ENCODE measurements at regions not wholly inside any gene's neighbourhood (a gene's known extent, or its start where the extent isn't known, plus 50 kb on each side); places are given as distances from the start of the nearest gene placed in this dataset.

DNA sequence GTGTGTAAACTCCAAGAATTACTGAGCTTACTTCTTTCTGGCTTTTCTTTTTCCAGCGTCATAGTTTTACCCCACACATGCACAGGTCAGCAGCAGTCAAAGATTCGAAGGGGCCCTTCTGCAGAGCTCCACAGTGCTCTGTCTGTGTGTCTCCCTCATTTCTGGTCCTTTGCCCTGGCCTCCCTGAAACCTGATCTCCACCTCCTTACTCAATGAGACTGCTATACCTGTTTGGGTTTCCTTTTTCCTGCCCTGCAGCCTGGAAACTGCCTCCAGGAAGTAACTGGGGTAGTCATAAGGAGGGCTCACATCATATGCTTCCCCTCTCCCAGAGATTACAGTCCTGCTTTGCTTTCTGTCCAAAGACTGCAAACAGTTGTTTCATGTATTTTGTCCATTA is 82.8 kb upstream of the TNIK start:
- ChIA-PET POLR2A (interaction anchor here (0.7 kb wide), 1 partner anchor 12 kb away, joined by 3 read pairs; no protein-coding TSS in a partner anchor), CTCF (interaction anchor here (0.6 to 1.3 kb wide), 2 partner anchors 24 to 90 kb away, joined by 3 to 4 read pairs; no protein-coding TSS in a partner anchor)
- ATAC-seq, result peak; percentile 83
- no peak overlapping the region for H3K4me3 Mint-ChIP-seq
- no peaks in the 10 kb centered on the region for H3K36me3 Mint-ChIP-seq
- H3K4me1 Mint-ChIP-seq, result peaks cover 4% of the 10 kb centered on the region
- no peak for TF ChIP-seq ZNF219 (CRISPR knock-in tag; IDR thresholded peaks at IDR 0.05; ENCODE audit: borderline replicate concordance)
- TF ChIP-seq SOX15 (CRISPR knock-in tag; IDR thresholded peaks at IDR 0.05), result no peak
- no peak for TF ChIP-seq NFYB (CRISPR knock-in tag; conservative IDR thresholded peaks at IDR 0.05; ENCODE audit: low read depth)
- no peak for TF ChIP-seq ESRRA (CRISPR knock-in tag; IDR thresholded peaks at IDR 0.05; ENCODE audit: borderline replicate concordance)
- TF ChIP-seq IRF2 (CRISPR knock-in tag; IDR thresholded peaks at IDR 0.05; ENCODE audit: borderline replicate concordance, low read depth), result no peak
- TF ChIP-seq ETV6 (CRISPR knock-in tag; IDR thresholded peaks at IDR 0.05), result peak; percentile 86
- TF ChIP-seq ZBTB21 (CRISPR knock-in tag; IDR thresholded peaks at IDR 0.05; ENCODE audit: borderline replicate concordance), result no peak
- no peak for TF ChIP-seq FOXJ3 (CRISPR knock-in tag; IDR thresholded peaks at IDR 0.05; ENCODE audit: borderline replicate concordance)
- H3K27ac Mint-ChIP-seq, result no peak overlapping the region
- no peaks in the 10 kb centered on the region for H3K27me3 Mint-ChIP-seq (ENCODE audit: low read depth)
- no peak for DNase-seq (ENCODE audit: low spot score)
- no peaks in the 10 kb centered on the region for H3K9me3 Mint-ChIP-seq

DNA sequence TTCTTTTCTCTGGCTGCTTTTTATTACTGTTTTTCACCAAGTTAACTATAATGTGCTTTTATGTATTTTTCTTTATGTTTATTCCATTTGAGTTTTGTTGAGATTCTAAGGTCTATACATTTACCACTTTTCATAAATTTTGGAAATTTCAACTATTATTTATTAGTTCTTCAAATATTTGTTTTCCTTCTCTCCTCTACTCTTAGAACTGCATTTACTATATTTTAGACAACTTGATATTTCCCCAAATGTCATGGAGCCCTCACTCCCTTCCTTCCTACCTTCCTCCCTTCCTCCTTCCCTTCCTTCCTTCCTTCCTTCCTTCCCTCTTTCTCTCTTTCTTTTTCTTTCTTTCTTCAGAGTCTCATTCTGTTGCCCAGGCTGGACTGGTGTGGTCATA is 81.4 kb upstream of the TNIK start:
- Mint-ChIP-seq H3K4me1 (peaks cover 4% of the 10 kb centered on the region), H3K27ac (no peak overlapping the region), H3K4me3 (no peak overlapping the region), H3K9me3 (no peaks in the 10 kb centered on the region), H3K36me3 (no peaks in the 10 kb centered on the region), H3K27me3 (ENCODE audit: low read depth) (no peaks in the 10 kb centered on the region)
- no peak for DNase-seq (ENCODE audit: low spot score)
- no peak for ATAC-seq
- ChIA-PET POLR2A (no interaction called here), CTCF (no interaction called here)
- TF ChIP-seq, protein P1, sequence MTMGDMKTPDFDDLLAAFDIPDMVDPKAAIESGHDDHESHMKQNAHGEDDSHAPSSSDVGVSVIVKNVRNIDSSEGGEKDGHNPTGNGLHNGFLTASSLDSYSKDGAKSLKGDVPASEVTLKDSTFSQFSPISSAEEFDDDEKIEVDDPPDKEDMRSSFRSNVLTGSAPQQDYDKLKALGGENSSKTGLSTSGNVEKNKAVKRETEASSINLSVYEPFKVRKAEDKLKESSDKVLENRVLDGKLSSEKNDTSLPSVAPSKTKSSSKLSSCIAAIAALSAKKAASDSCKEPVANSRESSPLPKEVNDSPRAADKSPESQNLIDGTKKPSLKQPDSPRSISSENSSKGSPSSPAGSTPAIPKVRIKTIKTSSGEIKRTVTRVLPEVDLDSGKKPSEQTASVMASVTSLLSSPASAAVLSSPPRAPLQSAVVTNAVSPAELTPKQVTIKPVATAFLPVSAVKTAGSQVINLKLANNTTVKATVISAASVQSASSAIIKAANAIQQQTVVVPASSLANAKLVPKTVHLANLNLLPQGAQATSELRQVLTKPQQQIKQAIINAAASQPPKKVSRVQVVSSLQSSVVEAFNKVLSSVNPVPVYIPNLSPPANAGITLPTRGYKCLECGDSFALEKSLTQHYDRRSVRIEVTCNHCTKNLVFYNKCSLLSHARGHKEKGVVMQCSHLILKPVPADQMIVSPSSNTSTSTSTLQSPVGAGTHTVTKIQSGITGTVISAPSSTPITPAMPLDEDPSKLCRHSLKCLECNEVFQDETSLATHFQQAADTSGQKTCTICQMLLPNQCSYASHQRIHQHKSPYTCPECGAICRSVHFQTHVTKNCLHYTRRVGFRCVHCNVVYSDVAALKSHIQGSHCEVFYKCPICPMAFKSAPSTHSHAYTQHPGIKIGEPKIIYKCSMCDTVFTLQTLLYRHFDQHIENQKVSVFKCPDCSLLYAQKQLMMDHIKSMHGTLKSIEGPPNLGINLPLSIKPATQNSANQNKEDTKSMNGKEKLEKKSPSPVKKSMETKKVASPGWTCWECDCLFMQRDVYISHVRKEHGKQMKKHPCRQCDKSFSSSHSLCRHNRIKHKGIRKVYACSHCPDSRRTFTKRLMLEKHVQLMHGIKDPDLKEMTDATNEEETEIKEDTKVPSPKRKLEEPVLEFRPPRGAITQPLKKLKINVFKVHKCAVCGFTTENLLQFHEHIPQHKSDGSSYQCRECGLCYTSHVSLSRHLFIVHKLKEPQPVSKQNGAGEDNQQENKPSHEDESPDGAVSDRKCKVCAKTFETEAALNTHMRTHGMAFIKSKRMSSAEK (CRISPR knock-in tag; IDR thresholded peaks at IDR 0.05; ENCODE audit: borderline replicate concordance), result no peak
- TF ChIP-seq, protein P2, sequence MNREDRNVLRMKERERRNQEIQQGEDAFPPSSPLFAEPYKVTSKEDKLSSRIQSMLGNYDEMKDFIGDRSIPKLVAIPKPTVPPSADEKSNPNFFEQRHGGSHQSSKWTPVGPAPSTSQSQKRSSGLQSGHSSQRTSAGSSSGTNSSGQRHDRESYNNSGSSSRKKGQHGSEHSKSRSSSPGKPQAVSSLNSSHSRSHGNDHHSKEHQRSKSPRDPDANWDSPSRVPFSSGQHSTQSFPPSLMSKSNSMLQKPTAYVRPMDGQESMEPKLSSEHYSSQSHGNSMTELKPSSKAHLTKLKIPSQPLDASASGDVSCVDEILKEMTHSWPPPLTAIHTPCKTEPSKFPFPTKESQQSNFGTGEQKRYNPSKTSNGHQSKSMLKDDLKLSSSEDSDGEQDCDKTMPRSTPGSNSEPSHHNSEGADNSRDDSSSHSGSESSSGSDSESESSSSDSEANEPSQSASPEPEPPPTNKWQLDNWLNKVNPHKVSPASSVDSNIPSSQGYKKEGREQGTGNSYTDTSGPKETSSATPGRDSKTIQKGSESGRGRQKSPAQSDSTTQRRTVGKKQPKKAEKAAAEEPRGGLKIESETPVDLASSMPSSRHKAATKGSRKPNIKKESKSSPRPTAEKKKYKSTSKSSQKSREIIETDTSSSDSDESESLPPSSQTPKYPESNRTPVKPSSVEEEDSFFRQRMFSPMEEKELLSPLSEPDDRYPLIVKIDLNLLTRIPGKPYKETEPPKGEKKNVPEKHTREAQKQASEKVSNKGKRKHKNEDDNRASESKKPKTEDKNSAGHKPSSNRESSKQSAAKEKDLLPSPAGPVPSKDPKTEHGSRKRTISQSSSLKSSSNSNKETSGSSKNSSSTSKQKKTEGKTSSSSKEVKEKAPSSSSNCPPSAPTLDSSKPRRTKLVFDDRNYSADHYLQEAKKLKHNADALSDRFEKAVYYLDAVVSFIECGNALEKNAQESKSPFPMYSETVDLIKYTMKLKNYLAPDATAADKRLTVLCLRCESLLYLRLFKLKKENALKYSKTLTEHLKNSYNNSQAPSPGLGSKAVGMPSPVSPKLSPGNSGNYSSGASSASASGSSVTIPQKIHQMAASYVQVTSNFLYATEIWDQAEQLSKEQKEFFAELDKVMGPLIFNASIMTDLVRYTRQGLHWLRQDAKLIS (CRISPR knock-in tag; IDR thresholded peaks at IDR 0.05; ENCODE audit: borderline replicate concordance), result no peak
- TF ChIP-seq, protein P3, sequence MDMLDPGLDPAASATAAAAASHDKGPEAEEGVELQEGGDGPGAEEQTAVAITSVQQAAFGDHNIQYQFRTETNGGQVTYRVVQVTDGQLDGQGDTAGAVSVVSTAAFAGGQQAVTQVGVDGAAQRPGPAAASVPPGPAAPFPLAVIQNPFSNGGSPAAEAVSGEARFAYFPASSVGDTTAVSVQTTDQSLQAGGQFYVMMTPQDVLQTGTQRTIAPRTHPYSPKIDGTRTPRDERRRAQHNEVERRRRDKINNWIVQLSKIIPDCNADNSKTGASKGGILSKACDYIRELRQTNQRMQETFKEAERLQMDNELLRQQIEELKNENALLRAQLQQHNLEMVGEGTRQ (CRISPR knock-in tag; IDR thresholded peaks at IDR 0.05), result no peak
- no peak for TF ChIP-seq TEAD1 (CRISPR knock-in tag; IDR thresholded peaks at IDR 0.05)

DNA sequence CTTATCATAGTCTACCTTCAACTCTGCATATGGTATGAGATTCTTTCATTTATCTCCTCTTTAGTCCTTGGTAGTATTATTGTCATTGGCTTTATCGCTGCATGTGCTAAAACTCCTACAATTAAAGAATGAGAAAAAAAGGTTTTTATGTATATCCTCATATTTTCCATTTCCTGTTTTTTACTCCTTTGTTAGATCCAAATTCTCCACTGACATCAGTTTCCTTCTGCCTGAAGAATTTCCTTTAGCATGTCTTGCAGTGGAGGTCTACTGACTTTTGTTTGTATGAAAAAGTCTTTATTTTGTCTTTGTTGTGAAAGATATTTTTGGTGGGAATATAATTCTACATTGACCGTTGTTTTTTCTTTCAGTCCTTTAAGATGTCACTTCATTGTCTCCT is 81.0 kb upstream of the TNIK start:
- Mint-ChIP-seq H3K27ac (no peak overlapping the region), H3K27me3 (ENCODE audit: low read depth) (no peaks in the 10 kb centered on the region), H3K4me3 (no peak overlapping the region), H3K9me3 (peaks cover 2% of the 10 kb centered on the region; the same call in 1 of the 2 replicates), H3K36me3 (no peaks in the 10 kb centered on the region), H3K4me1 (peaks cover 4% of the 10 kb centered on the region)
- CTCF ChIA-PET, result interaction anchor here (1.0 kb wide), 1 partner anchor 427 kb away, joined by 4 read pairs; no protein-coding TSS in a partner anchor
- ATAC-seq (no peak), DNase-seq (ENCODE audit: low spot score) (no peak)
- POLR2A ChIA-PET, result no interaction called here
- TF ChIP-seq SP1 (CRISPR knock-in tag; conservative IDR thresholded peaks at IDR 0.05) (no peak), ZNF138 (CRISPR knock-in tag; conservative IDR thresholded peaks at IDR 0.05) (no peak), GABPB1 (CRISPR knock-in tag; IDR thresholded peaks at IDR 0.05) (no peak), FOXJ3 (CRISPR knock-in tag; IDR thresholded peaks at IDR 0.05; ENCODE audit: borderline replicate concordance) (no peak), ZNF671 (CRISPR knock-in tag; IDR thresholded peaks at IDR 0.05) (no peak), TP53 (CRISPR knock-in tag; IDR thresholded peaks at IDR 0.05) (no peak), CREM (CRISPR knock-in tag; IDR thresholded peaks at IDR 0.05) (no peak)
- TF ChIP-seq, protein P4, sequence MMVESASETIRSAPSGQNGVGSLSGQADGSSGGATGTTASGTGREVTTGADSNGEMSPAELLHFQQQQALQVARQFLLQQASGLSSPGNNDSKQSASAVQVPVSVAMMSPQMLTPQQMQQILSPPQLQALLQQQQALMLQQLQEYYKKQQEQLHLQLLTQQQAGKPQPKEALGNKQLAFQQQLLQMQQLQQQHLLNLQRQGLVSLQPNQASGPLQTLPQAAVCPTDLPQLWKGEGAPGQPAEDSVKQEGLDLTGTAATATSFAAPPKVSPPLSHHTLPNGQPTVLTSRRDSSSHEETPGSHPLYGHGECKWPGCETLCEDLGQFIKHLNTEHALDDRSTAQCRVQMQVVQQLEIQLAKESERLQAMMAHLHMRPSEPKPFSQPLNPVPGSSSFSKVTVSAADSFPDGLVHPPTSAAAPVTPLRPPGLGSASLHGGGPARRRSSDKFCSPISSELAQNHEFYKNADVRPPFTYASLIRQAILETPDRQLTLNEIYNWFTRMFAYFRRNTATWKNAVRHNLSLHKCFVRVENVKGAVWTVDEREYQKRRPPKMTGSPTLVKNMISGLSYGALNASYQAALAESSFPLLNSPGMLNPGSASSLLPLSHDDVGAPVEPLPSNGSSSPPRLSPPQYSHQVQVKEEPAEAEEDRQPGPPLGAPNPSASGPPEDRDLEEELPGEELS (CRISPR knock-in tag; IDR thresholded peaks at IDR 0.05), result no peak
- TF ChIP-seq, protein P5, sequence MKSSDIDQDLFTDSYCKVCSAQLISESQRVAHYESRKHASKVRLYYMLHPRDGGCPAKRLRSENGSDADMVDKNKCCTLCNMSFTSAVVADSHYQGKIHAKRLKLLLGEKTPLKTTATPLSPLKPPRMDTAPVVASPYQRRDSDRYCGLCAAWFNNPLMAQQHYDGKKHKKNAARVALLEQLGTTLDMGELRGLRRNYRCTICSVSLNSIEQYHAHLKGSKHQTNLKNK (CRISPR knock-in tag; IDR thresholded peaks at IDR 0.05), result no peak

All from WTC11 (cell line).